HepG2 (cell line): ENCODE measurements at regions not wholly inside any gene's neighbourhood (a gene's known extent, or its start where the extent isn't known, plus 50 kb on each side); places are given as distances from the start of the nearest gene placed in this dataset.

Experiments
- ATF7-NPFF ChIP-seq: sonication (generic); formaldehyde crosslinking; IDR thresholded peaks from 2 replicates; pipeline ENCODE4 v1.8.1; 2023; ENCODE audit warnings: mild to moderate bottlenecking, low read depth, missing genetic modification reagents, moderate library complexity
- CBFB ChIP-seq: sonication (generic); formaldehyde crosslinking; IDR thresholded peaks from 2 replicates; pipeline ENCODE4 v1.4.0; 2020; ENCODE audit warnings: missing genetic modification reagents
- CBX1 ChIP-seq: IDR thresholded peaks from one replicate; pipeline ENCODE4 v1.6.1; 2016; ENCODE audit warnings: antibody characterized with exemption, low read depth
- CBX2 ChIP-seq, 2 experiments: fragments of 200-600 bp in 1 of 2; sonication (generic); formaldehyde crosslinking in 1 of 2; IDR thresholded peaks; 2 replicates each; pipeline versions ENCODE4 v1.7.0 to v1.8.1; 2018 to 2022; ENCODE audit warnings: low read depth in 2 of 2, low read length in 1 of 2, mild to moderate bottlenecking in 1 of 2, missing genetic modification reagents in 1 of 2
- FOSL2 ChIP-seq: sonication (generic); formaldehyde crosslinking; IDR thresholded peaks from 2 replicates; pipeline ENCODE4 v1.4.0; 2020; ENCODE audit warnings: missing genetic modification reagents
- GPN1 ChIP-seq: sonication (generic); formaldehyde crosslinking; IDR thresholded peaks from 2 replicates; pipeline ENCODE4 v1.5.1; 2020; ENCODE audit warnings: missing genetic modification reagents, borderline replicate concordance
- JDP2 ChIP-seq: sonication (generic); formaldehyde crosslinking; IDR thresholded peaks from 2 replicates; pipeline ENCODE4 v1.8.1; 2022; ENCODE audit warnings: missing genetic modification reagents, borderline replicate concordance
- MED1 ChIP-seq: sonication (generic); formaldehyde crosslinking; IDR thresholded peaks from 2 replicates; pipeline ENCODE4 v1.4.0; 2020; ENCODE audit warnings: missing genetic modification reagents
- NAIF1 ChIP-seq: sonication (generic); formaldehyde crosslinking; IDR thresholded peaks from 2 replicates; pipeline ENCODE4 v1.5.0; 2020; ENCODE audit warnings: mild to moderate bottlenecking, missing genetic modification reagents, borderline replicate concordance
- SETDB1 ChIP-seq: sonication (generic); formaldehyde crosslinking; IDR thresholded peaks from 2 replicates; pipeline ENCODE4 v1.5.1; 2020; ENCODE audit warnings: missing genetic modification reagents, mild to moderate bottlenecking, borderline replicate concordance
- ZMYM4 ChIP-seq: sonication (generic); formaldehyde crosslinking; IDR thresholded peaks from 2 replicates; pipeline ENCODE4 v1.8.1; 2023; ENCODE audit warnings: mild to moderate bottlenecking, missing genetic modification reagents
- ZNF160 ChIP-seq: sonication (generic); formaldehyde crosslinking; IDR thresholded peaks from 2 replicates; pipeline ENCODE4 v1.8.0; 2022; ENCODE audit warnings: mild to moderate bottlenecking, inconsistent platforms, missing genetic modification reagents
- ZNF274 ChIP-seq: sonication (generic); formaldehyde crosslinking; IDR thresholded peaks from 2 replicates; pipeline ENCODE4 v1.5.1; 2020; ENCODE audit warnings: mild to moderate bottlenecking, missing genetic modification reagents
- ZNF337 ChIP-seq: sonication (generic); formaldehyde crosslinking; IDR thresholded peaks from 2 replicates; pipeline ENCODE4 v1.5.1; 2020; ENCODE audit warnings: missing genetic modification reagents, low read depth, mild to moderate bottlenecking, borderline replicate concordance
- ZNF619 ChIP-seq: sonication (generic); formaldehyde crosslinking; IDR thresholded peaks from 2 replicates; pipeline ENCODE4 v1.4.0; 2020; ENCODE audit warnings: mild to moderate bottlenecking, missing genetic modification reagents
- ZNF629 ChIP-seq: sonication (generic); formaldehyde crosslinking; conservative IDR thresholded peaks from 2 replicates; pipeline ENCODE4 v1.5.0; 2020; ENCODE audit warnings: missing genetic modification reagents
- ZSCAN21 ChIP-seq: sonication (generic); formaldehyde crosslinking; IDR thresholded peaks from 2 replicates; pipeline ENCODE4 v1.8.0; 2022; ENCODE audit warnings: mild to moderate bottlenecking, missing genetic modification reagents, moderate library complexity, borderline replicate concordance
- TF ChIP-seq, protein P1 (sequence below): sonication (generic); formaldehyde crosslinking; IDR thresholded peaks from 2 replicates; pipeline ENCODE4 v1.5.0; 2020; ENCODE audit warnings: mild to moderate bottlenecking, missing genetic modification reagents
- TF ChIP-seq, protein P2 (sequence below): sonication (generic); formaldehyde crosslinking; IDR thresholded peaks from 2 replicates; pipeline ENCODE4 v1.5.1; 2020; ENCODE audit warnings: mild to moderate bottlenecking, missing genetic modification reagents, borderline replicate concordance
- TF ChIP-seq, protein P3 (sequence below): sonication (generic); formaldehyde crosslinking; conservative IDR thresholded peaks from 2 replicates; pipeline ENCODE4 v1.4.0; 2020; ENCODE audit warnings: missing genetic modification reagents

DNA sequence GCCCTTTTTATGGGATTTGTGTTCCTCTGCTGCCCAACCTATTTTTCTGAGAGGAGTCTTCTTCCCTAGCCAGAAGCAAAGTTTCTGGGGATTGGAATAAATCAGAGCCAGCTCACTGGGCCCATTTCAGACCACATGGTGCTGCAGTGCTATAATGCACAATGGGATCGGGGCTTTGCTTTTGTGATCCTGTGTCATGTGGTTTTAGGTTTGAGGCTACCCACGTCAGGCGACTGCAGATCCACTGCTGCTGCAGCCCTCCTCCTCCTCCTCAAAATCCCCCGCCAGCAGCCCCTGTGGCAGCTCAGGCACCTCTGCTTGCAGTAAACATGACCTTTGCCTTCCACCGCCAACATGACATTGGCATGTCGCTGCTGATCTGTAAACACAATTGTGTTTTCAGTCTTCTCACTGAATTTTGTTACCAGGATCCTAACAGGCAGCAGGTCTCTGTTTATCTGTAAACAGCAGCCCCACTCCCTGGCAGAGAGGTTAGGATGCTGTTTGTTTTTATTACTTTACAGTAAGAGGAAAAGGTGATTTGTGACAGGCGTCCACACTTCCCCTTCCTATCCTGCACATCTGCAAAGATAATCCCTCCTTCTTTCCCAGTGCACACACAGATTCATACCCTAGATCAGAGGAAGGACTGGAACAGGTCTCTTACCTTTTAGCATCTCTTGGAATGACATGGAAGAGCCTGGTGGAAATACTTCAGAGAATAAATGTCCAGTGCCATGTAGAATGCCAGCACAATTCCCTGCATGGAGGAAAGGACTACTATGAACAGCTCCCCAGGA, 130.8 kb downstream of the FOXI3 start (continued):
- TF ChIP-seq, protein P1, sequence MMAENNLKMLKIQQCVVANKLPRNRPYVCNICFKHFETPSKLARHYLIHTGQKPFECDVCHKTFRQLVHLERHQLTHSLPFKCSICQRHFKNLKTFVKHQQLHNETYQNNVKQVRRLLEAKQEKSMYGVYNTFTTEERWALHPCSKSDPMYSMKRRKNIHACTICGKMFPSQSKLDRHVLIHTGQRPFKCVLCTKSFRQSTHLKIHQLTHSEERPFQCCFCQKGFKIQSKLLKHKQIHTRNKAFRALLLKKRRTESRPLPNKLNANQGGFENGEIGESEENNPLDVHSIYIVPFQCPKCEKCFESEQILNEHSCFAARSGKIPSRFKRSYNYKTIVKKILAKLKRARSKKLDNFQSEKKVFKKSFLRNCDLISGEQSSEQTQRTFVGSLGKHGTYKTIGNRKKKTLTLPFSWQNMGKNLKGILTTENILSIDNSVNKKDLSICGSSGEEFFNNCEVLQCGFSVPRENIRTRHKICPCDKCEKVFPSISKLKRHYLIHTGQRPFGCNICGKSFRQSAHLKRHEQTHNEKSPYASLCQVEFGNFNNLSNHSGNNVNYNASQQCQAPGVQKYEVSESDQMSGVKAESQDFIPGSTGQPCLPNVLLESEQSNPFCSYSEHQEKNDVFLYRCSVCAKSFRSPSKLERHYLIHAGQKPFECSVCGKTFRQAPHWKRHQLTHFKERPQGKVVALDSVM = no peak
- TF ChIP-seq CBX1 = no peak
- no peak for TF ChIP-seq ZNF274 (CRISPR knock-in tag)
- peak; percentile 67; the same call in 1 of the 2 replicates for TF ChIP-seq ATF7-NPFF (CRISPR knock-in tag)
- peak; percentile 76 for TF ChIP-seq ZMYM4 (CRISPR knock-in tag)
- peak; percentile 51; the same call in 1 of the 2 replicates for TF ChIP-seq MED1 (CRISPR knock-in tag)
- TF ChIP-seq ZNF337 = no peak
- TF ChIP-seq CBX2 (IDR thresholded peaks at IDR 0.05; ENCODE audit: low read depth, low read length) = no peak
- TF ChIP-seq CBX2 (CRISPR knock-in tag; IDR thresholded peaks at IDR 0.05; ENCODE audit: low read depth) = peak; percentile 40; the same call in 1 of the 2 replicates
- TF ChIP-seq ZSCAN21 (CRISPR knock-in tag) = no peak
- no peak for TF ChIP-seq JDP2 (CRISPR knock-in tag)
- TF ChIP-seq ZNF629 (CRISPR knock-in tag) = no peak
- no peak for TF ChIP-seq GPN1 (CRISPR knock-in tag)
- no peak for TF ChIP-seq NAIF1 (CRISPR knock-in tag)
- TF ChIP-seq SETDB1 (CRISPR knock-in tag) = no peak
- no peak for TF ChIP-seq ZNF619 (CRISPR knock-in tag)
- TF ChIP-seq FOSL2 (CRISPR knock-in tag) = peak; percentile 65
- TF ChIP-seq CBFB (CRISPR knock-in tag) = no peak
- TF ChIP-seq, protein P2, sequence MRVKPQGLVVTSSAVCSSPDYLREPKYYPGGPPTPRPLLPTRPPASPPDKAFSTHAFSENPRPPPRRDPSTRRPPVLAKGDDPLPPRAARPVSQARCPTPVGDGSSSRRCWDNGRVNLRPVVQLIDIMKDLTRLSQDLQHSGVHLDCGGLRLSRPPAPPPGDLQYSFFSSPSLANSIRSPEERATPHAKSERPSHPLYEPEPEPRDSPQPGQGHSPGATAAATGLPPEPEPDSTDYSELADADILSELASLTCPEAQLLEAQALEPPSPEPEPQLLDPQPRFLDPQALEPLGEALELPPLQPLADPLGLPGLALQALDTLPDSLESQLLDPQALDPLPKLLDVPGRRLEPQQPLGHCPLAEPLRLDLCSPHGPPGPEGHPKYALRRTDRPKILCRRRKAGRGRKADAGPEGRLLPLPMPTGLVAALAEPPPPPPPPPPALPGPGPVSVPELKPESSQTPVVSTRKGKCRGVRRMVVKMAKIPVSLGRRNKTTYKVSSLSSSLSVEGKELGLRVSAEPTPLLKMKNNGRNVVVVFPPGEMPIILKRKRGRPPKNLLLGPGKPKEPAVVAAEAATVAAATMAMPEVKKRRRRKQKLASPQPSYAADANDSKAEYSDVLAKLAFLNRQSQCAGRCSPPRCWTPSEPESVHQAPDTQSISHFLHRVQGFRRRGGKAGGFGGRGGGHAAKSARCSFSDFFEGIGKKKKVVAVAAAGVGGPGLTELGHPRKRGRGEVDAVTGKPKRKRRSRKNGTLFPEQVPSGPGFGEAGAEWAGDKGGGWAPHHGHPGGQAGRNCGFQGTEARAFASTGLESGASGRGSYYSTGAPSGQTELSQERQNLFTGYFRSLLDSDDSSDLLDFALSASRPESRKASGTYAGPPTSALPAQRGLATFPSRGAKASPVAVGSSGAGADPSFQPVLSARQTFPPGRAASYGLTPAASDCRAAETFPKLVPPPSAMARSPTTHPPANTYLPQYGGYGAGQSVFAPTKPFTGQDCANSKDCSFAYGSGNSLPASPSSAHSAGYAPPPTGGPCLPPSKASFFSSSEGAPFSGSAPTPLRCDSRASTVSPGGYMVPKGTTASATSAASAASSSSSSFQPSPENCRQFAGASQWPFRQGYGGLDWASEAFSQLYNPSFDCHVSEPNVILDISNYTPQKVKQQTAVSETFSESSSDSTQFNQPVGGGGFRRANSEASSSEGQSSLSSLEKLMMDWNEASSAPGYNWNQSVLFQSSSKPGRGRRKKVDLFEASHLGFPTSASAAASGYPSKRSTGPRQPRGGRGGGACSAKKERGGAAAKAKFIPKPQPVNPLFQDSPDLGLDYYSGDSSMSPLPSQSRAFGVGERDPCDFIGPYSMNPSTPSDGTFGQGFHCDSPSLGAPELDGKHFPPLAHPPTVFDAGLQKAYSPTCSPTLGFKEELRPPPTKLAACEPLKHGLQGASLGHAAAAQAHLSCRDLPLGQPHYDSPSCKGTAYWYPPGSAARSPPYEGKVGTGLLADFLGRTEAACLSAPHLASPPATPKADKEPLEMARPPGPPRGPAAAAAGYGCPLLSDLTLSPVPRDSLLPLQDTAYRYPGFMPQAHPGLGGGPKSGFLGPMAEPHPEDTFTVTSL = peak; percentile 83; the same call in 1 of the 2 replicates
- TF ChIP-seq, protein P3, sequence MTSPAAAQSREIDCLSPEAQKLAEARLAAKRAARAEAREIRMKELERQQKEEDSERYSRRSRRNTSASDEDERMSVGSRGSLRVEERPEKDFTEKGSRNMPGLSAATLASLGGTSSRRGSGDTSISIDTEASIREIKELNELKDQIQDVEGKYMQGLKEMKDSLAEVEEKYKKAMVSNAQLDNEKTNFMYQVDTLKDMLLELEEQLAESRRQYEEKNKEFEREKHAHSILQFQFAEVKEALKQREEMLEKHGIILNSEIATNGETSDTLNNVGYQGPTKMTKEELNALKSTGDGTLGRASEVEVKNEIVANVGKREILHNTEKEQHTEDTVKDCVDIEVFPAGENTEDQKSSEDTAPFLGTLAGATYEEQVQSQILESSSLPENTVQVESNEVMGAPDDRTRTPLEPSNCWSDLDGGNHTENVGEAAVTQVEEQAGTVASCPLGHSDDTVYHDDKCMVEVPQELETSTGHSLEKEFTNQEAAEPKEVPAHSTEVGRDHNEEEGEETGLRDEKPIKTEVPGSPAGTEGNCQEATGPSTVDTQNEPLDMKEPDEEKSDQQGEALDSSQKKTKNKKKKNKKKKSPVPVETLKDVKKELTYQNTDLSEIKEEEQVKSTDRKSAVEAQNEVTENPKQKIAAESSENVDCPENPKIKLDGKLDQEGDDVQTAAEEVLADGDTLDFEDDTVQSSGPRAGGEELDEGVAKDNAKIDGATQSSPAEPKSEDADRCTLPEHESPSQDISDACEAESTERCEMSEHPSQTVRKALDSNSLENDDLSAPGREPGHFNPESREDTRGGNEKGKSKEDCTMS (CRISPR knock-in tag) = no peak
- TF ChIP-seq ZNF160 (CRISPR knock-in tag) = no peak
